HG02759 (cell line): ENCODE measurements at regions not wholly inside any gene's neighbourhood (a gene's known extent, or its start where the extent isn't known, plus 50 kb on each side); places are given as distances from the start of the nearest gene placed in this dataset.
"Not testable (repeated sequence)": the region's sequence is repeated elsewhere in the genome, so short reads cannot be mapped to it uniquely, and the experiment has no call there.

Source experiments
- ATAC-seq: cut with Tn5 transposase; IDR thresholded peaks from one replicate; pipeline ENCODE4 v1.9.1; 2021; ENCODE audit warnings: mild to moderate bottlenecking, moderate library complexity; ENCODE audit not compliant: unreplicated experiment

- ATAC-seq: no peak
Observed at GRCh38 chr9:107842530-107842929, 353.0 kb upstream of the KLF4 start.

GRCh38 chr9:107841076-107841475 lies 351.5 kb upstream of the KLF4 start:
- no peak for ATAC-seq

DNA sequence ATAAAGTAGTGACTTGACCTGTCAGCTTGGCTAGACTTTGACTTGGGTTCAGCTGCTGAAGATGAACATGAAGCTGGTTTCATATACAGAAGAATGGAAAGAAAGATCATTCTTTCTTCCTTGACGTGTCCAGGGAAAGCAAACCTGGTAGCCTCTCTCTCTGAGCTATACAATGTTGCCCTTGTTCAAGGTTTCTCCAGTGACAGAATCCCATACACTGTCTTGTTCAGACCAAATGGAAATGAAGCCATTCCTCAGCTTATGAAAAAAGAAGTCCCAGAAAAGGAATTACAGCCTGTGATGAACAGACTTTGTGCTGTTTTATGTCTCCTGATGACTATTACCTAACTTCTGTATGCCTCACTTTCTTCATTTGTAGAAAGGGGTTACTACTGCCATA lies 349.8 kb upstream of the KLF4 start:
- no peak for ATAC-seq

GRCh38 chr9:107838766-107839165 lies 349.2 kb upstream of the KLF4 start:
- ATAC-seq: no peak

DNA sequence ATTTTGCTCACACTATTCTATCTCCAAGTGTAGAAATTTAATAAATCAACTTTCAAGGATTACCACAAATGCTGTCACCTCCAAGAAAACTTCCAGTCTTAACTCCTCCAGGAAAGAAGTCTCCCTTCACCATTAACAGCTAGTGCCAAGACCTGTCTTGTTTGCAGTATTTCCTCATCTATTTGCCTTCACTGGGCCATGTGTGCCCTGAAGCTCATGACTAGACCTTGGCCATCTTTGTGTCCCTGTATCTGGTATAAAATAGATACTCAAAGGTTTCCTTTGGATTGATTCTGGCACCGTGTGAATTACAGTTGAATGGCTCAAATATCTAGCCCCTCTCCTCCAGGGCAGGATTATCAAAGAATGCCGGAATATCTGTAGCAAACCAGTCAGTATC lies 346.7 kb upstream of the KLF4 start:
- ATAC-seq: no peak

GRCh38 chr9:107833295-107833694 lies 343.7 kb upstream of the KLF4 start:
- no peak for ATAC-seq

GRCh38 chr9:107832871-107833270 lies 343.3 kb upstream of the KLF4 start:
- ATAC-seq: no peak

- ATAC-seq: no peak
Observed at GRCh38 chr9:107830479-107830878, 340.9 kb upstream of the KLF4 start.

- no peak for ATAC-seq
Observed at GRCh38 chr9:107827884-107828283, 338.3 kb upstream of the KLF4 start.

GRCh38 chr9:107827304-107827703 lies 337.7 kb upstream of the KLF4 start:
- no peak for ATAC-seq

GRCh38 chr9:107826688-107826983 lies 337.1 kb upstream of the KLF4 start:
- ATAC-seq: not testable (repeated sequence)

DNA sequence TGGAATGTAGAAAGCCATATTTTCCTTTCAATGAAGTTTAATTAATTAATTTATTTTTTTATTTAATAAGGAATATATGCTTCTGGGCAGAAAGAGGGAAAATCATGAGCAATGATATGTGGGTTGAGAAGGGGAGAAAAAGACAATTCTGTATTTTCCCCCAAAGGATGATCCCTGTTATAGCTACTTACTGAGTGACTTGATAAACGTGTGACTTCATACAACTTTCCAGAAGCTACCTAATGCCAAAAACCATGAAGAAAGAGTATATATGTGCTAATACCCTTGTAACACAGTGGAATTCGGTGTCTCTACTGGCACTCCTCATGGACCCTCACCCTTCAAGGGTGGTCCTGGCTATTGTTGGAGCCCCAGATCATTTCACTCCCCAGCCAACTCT lies 335.0 kb upstream of the KLF4 start:
- ATAC-seq: no peak

- ATAC-seq: no peak
Observed at GRCh38 chr9:107819772-107820565, 330.4 kb upstream of the KLF4 start.

- ATAC-seq: not testable (repeated sequence)
Observed at GRCh38 chr9:107818503-107818829, 328.9 kb upstream of the KLF4 start.

DNA sequence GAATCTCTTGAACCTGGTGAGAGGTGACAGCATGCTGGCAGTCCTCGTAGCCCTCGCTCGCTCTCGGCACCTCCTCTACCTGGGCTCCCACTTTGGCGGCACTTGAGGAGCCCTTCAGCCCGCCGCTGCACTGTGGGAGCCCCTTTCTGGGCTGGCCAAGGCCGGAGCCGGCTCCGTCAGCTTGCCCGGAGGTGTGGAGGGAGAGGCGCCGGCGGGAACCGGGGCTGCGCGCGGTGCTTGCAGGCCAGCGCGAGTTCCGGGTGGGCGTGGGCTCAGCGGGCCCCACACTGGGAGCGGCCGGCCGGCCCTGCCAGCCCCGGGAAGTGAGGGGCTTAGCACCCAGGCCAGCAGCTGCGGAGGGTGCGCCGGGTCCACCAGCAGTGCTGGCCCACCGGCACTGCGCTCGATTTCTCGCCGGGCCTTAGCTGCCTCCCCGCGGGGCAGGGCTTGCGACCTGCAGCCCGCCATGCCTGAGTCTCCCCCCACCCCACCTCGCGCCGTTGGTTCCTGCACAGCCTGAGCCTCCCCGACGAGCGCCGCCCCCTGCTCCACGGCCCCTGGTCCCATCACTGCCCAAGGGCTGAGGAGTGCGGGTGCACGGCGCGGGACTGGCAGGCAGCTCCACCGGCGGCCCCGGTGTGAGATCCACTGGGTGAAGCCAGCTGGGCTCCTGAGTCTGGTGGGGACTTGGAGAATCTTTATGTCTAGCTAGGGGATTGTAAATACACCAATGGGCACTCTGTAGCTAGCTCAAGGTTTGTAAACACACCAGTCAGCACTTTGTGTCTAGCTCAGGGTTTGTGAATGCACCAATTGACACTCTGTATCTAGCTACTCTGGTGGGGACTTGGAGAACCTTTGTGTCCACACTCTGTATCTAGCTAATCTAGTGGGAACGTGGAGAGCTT lies 328.3 kb upstream of the KLF4 start:
- not testable (repeated sequence) for ATAC-seq

GRCh38 chr9:107816561-107817021 lies 327.0 kb upstream of the KLF4 start:
- no peak for ATAC-seq

GRCh38 chr9:107815782-107816560 lies 326.4 kb upstream of the KLF4 start:
- no peak for ATAC-seq

- no peak for ATAC-seq
Observed at GRCh38 chr9:107813287-107813686, 323.7 kb upstream of the KLF4 start.

GRCh38 chr9:107810461-107810961 lies 320.9 kb upstream of the KLF4 start:
- ATAC-seq: no peak

DNA sequence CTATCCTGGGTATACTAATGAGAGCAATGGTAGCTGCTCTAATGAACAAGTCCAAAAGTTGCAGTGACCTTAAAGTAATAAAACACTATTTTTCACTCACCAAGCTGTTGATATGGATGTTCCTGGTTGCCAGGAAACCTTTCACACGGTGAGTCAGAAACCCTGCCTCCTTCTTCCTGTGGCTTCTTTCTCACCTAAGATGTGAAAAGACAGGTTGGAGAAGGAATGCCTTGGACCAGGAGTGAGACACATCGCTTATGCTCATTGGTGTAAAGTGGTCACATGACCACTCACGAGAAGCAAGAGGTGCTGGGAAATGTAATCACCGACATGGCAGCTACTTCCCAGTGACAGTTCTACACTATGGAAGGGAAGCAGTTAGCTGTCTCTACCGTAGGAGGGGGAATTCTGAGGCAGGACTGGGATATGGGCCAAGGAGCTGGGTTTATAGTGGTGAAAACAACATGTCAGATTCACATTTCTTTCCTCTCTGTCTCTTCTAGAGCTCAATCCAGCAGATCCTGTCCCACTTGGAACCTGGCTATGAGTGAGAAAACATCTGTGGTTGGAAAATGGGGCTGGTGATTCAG lies 320.4 kb upstream of the KLF4 start:
- ATAC-seq: no peak

DNA sequence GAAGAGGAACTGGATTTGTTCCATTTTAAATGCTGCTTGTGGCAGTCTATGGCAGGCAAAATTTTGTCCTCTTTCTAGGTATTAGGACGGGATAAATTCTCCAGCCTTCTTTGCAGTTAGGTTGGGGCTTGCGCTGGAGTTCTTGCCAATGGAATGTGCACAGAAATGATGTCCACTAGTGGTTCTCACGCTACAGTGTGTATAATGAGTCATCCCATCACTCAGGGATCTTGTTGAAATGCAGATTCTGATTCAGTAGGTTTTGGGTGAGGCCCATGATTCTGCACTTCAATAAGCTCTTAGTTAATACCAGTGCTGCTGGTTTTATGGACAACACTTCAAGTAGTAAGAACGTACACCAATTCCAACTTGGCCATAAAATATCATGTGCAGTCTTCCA lies 317.6 kb upstream of the KLF4 start:
- ATAC-seq: no peak
